Cerebellar cortex (tissue), 1 donor: ENCODE measurements at regions not wholly inside any gene's neighbourhood (a gene's known extent, or its start where the extent isn't known, plus 50 kb on each side); places are given as distances from the start of the nearest gene placed in this dataset.
A peak's percentile ranks its signal among the peaks of the same experiment; 100 is the strongest.

ENCODE experiments used
- DNase-seq: peaks from one replicate; pipeline ENCODE4 v3.0.0-alpha.2; 2015; ENCODE audit warnings: low spot score

GRCh38 chr9:23538461-23539003 is 287.5 kb downstream of the ELAVL2 start:
- DNase-seq: no peak

GRCh38 chr9:23539311-23539710 is 286.7 kb downstream of the ELAVL2 start:
- no peak for DNase-seq

- no peak for DNase-seq
Measured at GRCh38 chr9:23541976-23542375, 284.1 kb downstream of the ELAVL2 start.

GRCh38 chr9:23542438-23542837 is 283.6 kb downstream of the ELAVL2 start:
- DNase-seq: no peak

GRCh38 chr9:23542927-23543326 is 283.1 kb downstream of the ELAVL2 start:
- no peak for DNase-seq

- no peak for DNase-seq
Measured at GRCh38 chr9:23543419-23543818, 282.6 kb downstream of the ELAVL2 start.

- no peak for DNase-seq
Measured at GRCh38 chr9:23545728-23546127, 280.3 kb downstream of the ELAVL2 start.

- DNase-seq: peak; percentile 34
Measured at GRCh38 chr9:23551311-23551721, 274.7 kb downstream of the ELAVL2 start.

GRCh38 chr9:23551929-23552707 is 273.9 kb downstream of the ELAVL2 start:
- no peak for DNase-seq

- no peak for DNase-seq
Measured at GRCh38 chr9:23552876-23553601, 273.0 kb downstream of the ELAVL2 start.

GRCh38 chr9:23554686-23555085 is 271.4 kb downstream of the ELAVL2 start:
- peak; percentile 88 for DNase-seq

GRCh38 chr9:23555851-23556250 is 270.2 kb downstream of the ELAVL2 start:
- DNase-seq: no peak

- DNase-seq: no peak
Measured at GRCh38 chr9:23556459-23556858, 269.6 kb downstream of the ELAVL2 start.

GRCh38 chr9:23557689-23558088 is 268.4 kb downstream of the ELAVL2 start:
- DNase-seq: no peak

- DNase-seq: no peak
Measured at GRCh38 chr9:23559522-23559921, 266.5 kb downstream of the ELAVL2 start.

GRCh38 chr9:23563517-23563916 is 262.5 kb downstream of the ELAVL2 start:
- DNase-seq: no peak

GRCh38 chr9:23567516-23568165 is 258.4 kb downstream of the ELAVL2 start:
- DNase-seq: peak; percentile 86

GRCh38 chr9:23571414-23572104 is 254.5 kb downstream of the ELAVL2 start:
- no peak for DNase-seq

- no peak for DNase-seq
Measured at GRCh38 chr9:23573800-23574199, 252.2 kb downstream of the ELAVL2 start.

- DNase-seq: no peak
Measured at GRCh38 chr9:23577611-23578010, 248.4 kb downstream of the ELAVL2 start.

- no peak for DNase-seq
Measured at GRCh38 chr9:23581931-23582330, 244.1 kb downstream of the ELAVL2 start.

GRCh38 chr9:23582836-23583235 is 243.2 kb downstream of the ELAVL2 start:
- no peak for DNase-seq
